AG04449 (cell line): ENCODE measurements at regions not wholly inside any gene's neighbourhood (a gene's known extent, or its start where the extent isn't known, plus 50 kb on each side); places are given as distances from the start of the nearest gene placed in this dataset.
"Not testable (repeated sequence)": the region's sequence is repeated elsewhere in the genome, so short reads cannot be mapped to it uniquely, and the experiment has no call there.

Experiments used
- CTCF ChIA-PET: fragments of 350-600 bp; formaldehyde crosslinking; extraction: SDS; loops from one replicate; lab custom pipeline; 2021; ENCODE audit warnings: antibody characterized with exemption; lab: Yijun Ruan, JAX
- POLR2A ChIA-PET: fragments of 400-600, 350-600 bp; formaldehyde crosslinking; extraction: SDS; loops from one replicate; lab custom pipeline; 2020; ENCODE audit warnings: antibody characterized with exemption, inconsistent platforms; lab: Yijun Ruan, JAX
- DNase-seq: peaks from one replicate; pipeline ENCODE4 v3.0.0-alpha.2; 2010; ENCODE audit warnings: low read depth, low spot score
- H3K4me3 ChIP-seq: 2 replicates; pipeline ENCODE4 v1.5.1; 2011; ENCODE audit warnings: low read depth, mild to moderate bottlenecking, control low read depth, low read length
- TF ChIP-seq, protein P1 (sequence below): IDR thresholded peaks from one replicate; pipeline ENCODE4 v1.5.1; 2011; ENCODE audit warnings: mild to moderate bottlenecking, moderate library complexity, low read length, control low read depth, inconsistent platforms; ENCODE audit not compliant: insufficient read depth; ENCODE audit errors: missing control alignments

DNA sequence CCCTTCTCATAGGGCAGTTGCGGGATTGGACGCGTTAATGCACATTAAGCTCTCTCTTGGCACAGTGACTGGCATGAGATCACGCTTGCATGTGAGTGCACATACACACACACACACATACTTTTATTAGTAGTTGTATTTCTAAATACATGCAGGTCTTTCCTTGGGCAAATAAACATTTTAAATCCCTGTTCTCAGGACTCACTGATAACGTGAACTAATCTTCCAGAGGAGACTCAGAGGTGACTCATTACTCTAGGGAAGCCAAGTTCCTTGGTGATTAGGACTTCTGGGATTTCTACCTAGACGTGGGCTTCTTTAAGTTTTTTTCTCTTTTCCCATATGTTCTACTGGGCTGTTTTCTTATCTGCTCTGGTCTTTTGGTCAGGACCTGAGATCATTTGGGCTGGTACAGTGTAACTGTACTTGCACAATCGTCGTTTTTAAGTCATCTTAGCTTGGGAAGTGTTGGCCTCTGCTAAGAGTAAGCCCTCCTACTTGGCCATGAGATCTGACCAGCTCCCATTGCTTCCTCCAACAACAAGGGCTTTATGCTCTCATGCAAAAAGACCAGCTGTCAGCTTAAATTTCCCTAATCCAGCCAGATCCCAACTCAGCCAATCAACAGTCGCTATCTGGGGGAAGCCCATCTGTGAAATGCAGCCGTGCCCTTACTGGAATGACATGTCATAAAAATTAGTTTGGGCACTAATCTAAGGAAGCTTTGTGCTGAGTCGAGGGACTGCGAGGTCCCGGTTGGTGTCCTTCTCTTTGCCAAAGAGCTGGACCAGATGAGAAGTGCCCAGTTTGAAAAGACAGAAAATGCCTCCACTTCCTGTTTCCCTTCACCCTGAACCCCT lies 176.4 kb upstream of the ANKRD55 start:
- H3K4me3 ChIP-seq = no peak overlapping the region
- ChIA-PET CTCF (no interaction called here), POLR2A (no interaction called here)
- peak; percentile 50 for DNase-seq
- TF ChIP-seq, protein P1, sequence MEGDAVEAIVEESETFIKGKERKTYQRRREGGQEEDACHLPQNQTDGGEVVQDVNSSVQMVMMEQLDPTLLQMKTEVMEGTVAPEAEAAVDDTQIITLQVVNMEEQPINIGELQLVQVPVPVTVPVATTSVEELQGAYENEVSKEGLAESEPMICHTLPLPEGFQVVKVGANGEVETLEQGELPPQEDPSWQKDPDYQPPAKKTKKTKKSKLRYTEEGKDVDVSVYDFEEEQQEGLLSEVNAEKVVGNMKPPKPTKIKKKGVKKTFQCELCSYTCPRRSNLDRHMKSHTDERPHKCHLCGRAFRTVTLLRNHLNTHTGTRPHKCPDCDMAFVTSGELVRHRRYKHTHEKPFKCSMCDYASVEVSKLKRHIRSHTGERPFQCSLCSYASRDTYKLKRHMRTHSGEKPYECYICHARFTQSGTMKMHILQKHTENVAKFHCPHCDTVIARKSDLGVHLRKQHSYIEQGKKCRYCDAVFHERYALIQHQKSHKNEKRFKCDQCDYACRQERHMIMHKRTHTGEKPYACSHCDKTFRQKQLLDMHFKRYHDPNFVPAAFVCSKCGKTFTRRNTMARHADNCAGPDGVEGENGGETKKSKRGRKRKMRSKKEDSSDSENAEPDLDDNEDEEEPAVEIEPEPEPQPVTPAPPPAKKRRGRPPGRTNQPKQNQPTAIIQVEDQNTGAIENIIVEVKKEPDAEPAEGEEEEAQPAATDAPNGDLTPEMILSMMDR = no peak

DNA sequence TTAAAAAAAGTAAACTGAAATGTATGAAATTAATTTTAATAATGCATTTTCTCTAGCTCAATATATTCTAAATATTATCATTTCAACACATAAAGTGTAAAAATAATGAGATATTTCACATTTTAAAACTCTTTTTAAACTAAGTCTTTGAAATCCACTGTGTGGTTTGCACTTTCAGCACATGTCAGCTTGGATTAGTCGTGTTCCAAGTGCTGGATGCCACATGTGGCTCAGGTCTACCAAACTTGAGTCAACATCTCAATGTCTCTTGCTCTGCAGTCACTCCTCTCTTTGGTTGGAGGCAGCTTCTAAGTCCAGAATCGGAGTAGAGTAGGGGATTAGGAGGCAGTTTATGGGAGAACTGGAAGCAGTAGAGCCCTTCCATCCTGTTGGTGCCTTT lies 173.7 kb upstream of the ANKRD55 start:
- DNase-seq = no peak
- POLR2A ChIA-PET = no interaction called here
- CTCF ChIA-PET = no interaction called here
- TF ChIP-seq, protein P1 = no peak
- no peak overlapping the region for H3K4me3 ChIP-seq

DNA sequence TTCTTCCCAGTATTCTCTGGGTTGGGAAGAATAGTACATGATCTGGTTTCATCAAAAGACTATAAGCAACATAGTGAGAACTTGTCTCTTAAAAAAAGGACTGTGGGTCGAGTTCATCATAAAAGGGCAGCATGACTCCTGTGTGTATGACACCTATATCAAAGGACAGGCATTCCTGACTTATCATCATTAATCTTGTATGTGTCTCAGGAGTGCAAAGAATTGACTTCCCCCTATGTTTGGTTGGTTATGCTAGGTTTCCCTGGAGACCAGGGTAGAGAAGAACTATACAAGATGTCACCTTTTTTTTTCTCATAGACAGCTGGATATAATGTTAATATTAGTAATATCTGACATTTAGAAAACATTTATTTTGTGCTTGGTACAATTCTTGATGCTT lies 173.1 kb upstream of the ANKRD55 start:
- ChIA-PET POLR2A (no interaction called here), CTCF (interaction anchor here (1.2 kb wide), 1 partner anchor 13 kb away, joined by 4 read pairs; no protein-coding TSS in a partner anchor)
- TF ChIP-seq, protein P1 = no peak
- no peak overlapping the region for H3K4me3 ChIP-seq
- no peak for DNase-seq

DNA sequence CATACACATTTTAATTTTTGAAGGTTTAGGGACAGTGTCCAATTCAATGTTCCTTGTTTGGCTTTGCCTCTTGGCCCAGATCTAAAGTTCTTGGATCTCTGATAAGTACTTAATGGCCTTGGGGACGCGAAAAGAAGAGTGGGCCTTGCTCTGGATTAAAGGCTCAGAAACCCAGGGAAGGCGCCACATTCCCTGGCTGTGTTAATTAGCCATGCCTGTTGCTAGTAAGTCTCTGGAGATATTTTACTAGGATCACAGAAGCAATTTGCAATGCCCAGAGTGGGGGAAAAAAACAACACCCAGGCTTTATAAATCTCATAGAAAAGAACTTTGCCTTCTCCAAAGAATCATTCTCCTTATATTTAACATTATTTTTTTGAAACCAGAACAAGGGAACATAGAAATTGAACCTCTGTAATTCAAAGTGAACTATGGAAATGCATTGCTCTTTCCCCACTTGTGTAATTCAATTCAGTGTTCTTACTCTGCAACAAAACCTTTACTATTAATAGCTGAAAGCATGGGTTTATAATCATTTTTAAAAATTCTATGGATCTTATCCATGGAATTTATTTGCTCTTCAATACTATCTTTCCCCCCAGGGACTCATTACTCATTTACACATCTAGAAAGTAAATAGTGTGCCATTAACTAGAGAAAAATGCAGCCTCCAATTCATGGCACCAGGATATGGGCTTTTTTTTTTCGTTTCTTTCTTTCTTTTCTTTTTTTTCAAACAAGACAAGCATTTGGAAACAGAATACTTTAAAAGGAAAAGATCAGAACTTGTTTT lies 172.2 kb upstream of the ANKRD55 start:
- TF ChIP-seq, protein P1 = no peak
- H3K4me3 ChIP-seq = no peak overlapping the region
- ChIA-PET CTCF (interaction anchor here (1.2 kb wide), 1 partner anchor 12 kb away, joined by 4 read pairs; no protein-coding TSS in a partner anchor), POLR2A (interaction anchor here (0.6 kb wide), 1 partner anchor 12 kb away, joined by 3 read pairs; no protein-coding TSS in a partner anchor)
- DNase-seq = no peak

DNA sequence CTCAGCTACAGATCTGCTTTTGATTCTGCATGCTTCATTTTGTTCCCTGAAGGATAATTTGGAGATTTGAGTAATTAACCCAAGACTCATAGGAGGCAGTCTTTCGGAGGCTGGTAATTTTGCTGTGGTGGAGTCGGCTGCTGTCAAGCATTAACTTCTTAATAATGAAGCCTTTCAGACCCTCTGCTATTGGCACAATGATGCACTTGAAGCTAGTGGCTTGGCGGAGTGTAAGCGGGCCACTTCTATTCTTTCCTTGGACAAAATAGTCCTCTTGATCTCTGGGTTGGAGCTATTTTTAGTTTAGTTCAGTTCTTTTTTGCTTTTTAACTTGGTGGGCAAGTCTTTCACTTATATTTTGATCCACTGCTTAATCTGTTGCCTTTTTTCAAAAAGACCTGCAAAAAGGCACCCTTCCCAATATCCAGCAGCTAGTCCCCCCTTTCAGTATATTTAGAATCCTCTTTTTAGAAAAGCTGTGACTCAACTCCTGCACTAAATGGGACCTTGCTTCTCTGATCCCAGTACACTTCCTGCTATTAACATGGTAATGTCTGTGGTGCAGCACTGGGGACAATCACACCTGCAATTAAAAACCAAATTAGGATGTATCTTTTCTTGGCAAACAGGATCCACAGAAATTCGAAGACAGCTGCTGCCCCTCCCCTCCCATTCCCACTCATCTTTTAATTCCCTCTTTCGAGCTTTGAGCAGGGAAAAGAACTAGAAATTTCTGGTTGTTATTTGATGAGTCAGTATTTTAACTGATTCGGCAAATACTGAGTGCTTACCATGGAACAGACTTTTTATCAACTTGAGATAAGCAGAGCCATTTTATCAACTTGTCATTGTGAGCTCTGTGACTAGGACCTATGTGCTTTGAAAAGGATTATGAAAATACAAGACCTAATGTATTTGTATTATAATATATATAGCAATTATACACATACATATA lies 169.4 kb upstream of the ANKRD55 start:
- no peak overlapping the region for H3K4me3 ChIP-seq
- TF ChIP-seq, protein P1 = no peak
- DNase-seq = no peak
- ChIA-PET CTCF (interaction anchor here (1.3 kb wide), 1 partner anchor 9 kb away, joined by 3 read pairs; no protein-coding TSS in a partner anchor), POLR2A (no interaction called here)

DNA sequence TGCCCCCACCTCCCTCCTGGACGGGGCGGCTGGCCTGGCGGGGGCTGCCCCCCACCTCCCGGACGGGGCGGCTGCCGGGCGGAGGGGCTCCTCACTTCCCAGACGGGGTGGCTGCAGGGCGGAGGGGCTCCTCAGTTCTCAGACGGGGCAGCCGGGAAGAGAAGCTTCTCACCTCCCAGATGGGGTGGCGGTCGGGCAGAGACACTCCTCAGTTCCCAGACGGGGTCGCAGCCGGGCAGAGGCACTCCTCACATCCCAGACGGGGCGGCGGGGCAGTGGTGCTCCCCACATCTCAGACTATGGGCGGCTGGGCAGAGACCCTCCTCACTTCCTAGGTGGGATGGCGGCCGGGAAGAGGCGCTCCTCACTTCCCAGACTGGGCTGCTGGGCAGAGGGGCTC lies 164.7 kb upstream of the ANKRD55 start:
- CTCF ChIA-PET, POLR2A ChIA-PET, H3K4me3 ChIP-seq, DNase-seq: not testable (repeated sequence)
